Neutrophil (primary cell): ENCODE measurements at regions not wholly inside any gene's neighbourhood (a gene's known extent, or its start where the extent isn't known, plus 50 kb on each side); places are given as distances from the start of the nearest gene placed in this dataset.

Source experiments
- H3K27ac ChIP-seq: fragments of 200-600 bp; sonication (generic); 2 replicates; pipeline ENCODE4 v1.5.1; 2016; ENCODE audit warnings: mild to moderate bottlenecking, moderate library complexity
- H3K27me3 ChIP-seq: fragments of 200-600 bp; sonication (generic); 2 replicates; pipeline ENCODE4 v1.6.0; 2016; ENCODE audit warnings: mild to moderate bottlenecking
- H3K36me3 ChIP-seq: fragments of 200-600 bp; sonication (generic); 2 replicates; pipeline ENCODE4 v1.5.1; 2017
- H3K4me1 ChIP-seq, 2 experiments: fragments of 200-600 bp in 1 of 2; sonication (generic) in 1 of 2; 1 replicate in 1 of 2; 2 replicates in 1 of 2; pipeline versions ENCODE4 v1.5.1 to v1.6.1; 2013 to 2016; ENCODE audit warnings: low read depth in 1 of 2, low read length in 1 of 2, mild to moderate bottlenecking in 1 of 2, moderate library complexity in 1 of 2; ENCODE audit not compliant: control insufficient read depth in 1 of 2, insufficient read depth in 1 of 2
- H3K4me3 ChIP-seq, 2 experiments: fragments of 200-600 bp in 1 of 2; sonication (generic) in 1 of 2; 1 replicate in 1 of 2; 2 replicates in 1 of 2; pipeline ENCODE4 v1.5.1; 2013 to 2016; ENCODE audit warnings: low read depth in 1 of 2, low read length in 1 of 2, mild to moderate bottlenecking in 1 of 2, moderate library complexity in 1 of 2
- H3K9me3 ChIP-seq: fragments of 200-600 bp; sonication (generic); 2 replicates; pipeline ENCODE4 v1.5.1; 2016
- TF ChIP-seq, protein P1 (sequence below): fragments of 200-600 bp; sonication (generic); IDR thresholded peaks from 2 replicates; pipeline ENCODE4 v1.5.1; 2016; ENCODE audit warnings: antibody characterized with exemption

DNA sequence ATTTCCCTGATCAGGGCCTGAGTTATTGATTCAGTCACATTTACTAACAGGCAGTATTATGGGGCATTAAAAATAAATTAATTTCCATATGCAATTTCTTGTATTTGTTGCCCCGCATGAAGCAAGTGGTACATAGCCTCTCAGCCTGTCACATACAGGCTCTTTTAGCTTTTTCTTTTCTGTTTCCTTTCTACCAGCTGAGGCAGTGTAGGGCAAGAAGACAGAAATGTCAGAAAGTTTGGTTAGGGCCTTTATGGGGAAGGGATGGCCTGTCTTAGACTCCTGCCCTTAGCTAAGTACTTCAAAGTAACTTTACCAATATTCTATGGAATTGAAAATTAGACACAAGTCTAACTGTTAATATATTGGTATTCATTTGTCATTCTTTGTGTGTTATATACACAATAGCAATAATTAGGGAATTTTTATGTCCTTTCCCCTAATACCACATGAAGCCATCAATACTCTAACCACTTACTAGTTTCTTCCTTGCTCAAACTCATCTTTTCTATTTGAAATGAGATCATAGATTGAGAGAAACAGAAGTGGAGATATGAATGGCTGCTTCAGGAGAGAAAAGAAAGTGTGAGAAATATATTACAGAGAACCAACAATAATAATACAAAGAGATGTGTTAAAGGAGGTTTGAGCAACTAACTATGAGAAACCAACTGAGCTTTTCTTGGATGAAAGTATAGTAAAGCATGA, 669.6 kb downstream of the PCDH17 start:
- Histone ChIP-seq H3K9me3 (no peaks in the 10 kb centered on the region), H3K27me3 (no peaks in the 10 kb centered on the region), H3K4me3 (no peak overlapping the region), H3K27ac (no peak overlapping the region), H3K36me3 (no peaks in the 10 kb centered on the region), H3K4me1 (no peaks in the 10 kb centered on the region)
- TF ChIP-seq, protein P1, sequence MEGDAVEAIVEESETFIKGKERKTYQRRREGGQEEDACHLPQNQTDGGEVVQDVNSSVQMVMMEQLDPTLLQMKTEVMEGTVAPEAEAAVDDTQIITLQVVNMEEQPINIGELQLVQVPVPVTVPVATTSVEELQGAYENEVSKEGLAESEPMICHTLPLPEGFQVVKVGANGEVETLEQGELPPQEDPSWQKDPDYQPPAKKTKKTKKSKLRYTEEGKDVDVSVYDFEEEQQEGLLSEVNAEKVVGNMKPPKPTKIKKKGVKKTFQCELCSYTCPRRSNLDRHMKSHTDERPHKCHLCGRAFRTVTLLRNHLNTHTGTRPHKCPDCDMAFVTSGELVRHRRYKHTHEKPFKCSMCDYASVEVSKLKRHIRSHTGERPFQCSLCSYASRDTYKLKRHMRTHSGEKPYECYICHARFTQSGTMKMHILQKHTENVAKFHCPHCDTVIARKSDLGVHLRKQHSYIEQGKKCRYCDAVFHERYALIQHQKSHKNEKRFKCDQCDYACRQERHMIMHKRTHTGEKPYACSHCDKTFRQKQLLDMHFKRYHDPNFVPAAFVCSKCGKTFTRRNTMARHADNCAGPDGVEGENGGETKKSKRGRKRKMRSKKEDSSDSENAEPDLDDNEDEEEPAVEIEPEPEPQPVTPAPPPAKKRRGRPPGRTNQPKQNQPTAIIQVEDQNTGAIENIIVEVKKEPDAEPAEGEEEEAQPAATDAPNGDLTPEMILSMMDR, result no peak

DNA sequence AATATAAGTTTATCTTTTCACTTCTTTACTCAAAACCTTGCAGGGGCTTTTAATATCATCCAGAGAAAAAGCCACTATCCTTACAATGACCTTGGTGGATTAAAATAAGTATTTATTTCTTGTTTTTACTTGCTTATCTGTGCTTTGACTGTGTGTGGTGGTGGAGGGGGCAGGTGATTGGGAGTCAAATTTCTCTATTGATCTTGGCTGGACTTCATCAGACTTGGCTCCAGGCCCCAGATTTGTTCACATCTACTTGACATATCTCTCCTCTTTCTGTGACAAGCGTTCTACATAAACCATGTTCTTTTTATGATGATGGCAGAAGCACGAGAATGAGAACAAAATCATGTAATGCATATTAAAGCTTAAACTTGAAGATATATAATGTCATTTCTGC, 670.8 kb downstream of the PCDH17 start:
- TF ChIP-seq, protein P1, result no peak
- Histone ChIP-seq H3K4me1 (no peaks in the 10 kb centered on the region), H3K9me3 (no peaks in the 10 kb centered on the region), H3K27ac (no peak overlapping the region), H3K27me3 (no peaks in the 10 kb centered on the region), H3K36me3 (no peaks in the 10 kb centered on the region), H3K4me3 (no peak overlapping the region)

DNA sequence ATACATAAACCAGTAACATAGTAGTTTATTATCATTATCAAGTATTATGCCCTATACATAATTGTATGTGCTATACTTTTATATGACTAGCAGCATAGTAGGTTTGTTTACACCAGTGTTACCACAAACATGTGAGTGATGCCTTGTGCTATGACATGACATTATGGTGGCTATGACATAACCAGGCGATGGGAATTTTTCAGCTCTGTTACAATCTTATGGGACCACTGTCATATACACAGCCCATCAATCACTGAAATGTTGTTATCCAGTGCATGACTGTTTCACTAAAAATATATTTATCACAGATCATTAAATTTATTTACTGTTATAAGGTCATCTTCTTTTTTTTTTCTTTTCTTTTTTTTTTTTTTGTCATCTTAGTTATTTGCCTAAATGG, 674.5 kb downstream of the PCDH17 start:
- Histone ChIP-seq H3K4me3 (no peak overlapping the region), H3K4me1 (no peaks in the 10 kb centered on the region), H3K36me3 (no peaks in the 10 kb centered on the region), H3K27ac (no peak overlapping the region), H3K27me3 (no peaks in the 10 kb centered on the region), H3K9me3 (no peaks in the 10 kb centered on the region)
- TF ChIP-seq, protein P1, result no peak

- H3K27me3 ChIP-seq, result no peaks in the 10 kb centered on the region
- TF ChIP-seq, protein P1, result no peak
- H3K4me1 ChIP-seq, result no peaks in the 10 kb centered on the region
These were observed 681.7 kb downstream of the PCDH17 start for GRCh38 chr13:58313219-58313618.

GRCh38 chr13:58318495-58319167, 687.1 kb downstream of the PCDH17 start:
- no peaks in the 10 kb centered on the region for H3K4me1 ChIP-seq
- H3K27ac ChIP-seq, result no peak overlapping the region
- no peaks in the 10 kb centered on the region for H3K27me3 ChIP-seq
- H3K9me3 ChIP-seq, result no peaks in the 10 kb centered on the region
- TF ChIP-seq, protein P1, result no peak
- H3K4me3 ChIP-seq, result no peak overlapping the region
- H3K36me3 ChIP-seq, result no peaks in the 10 kb centered on the region

More at GRCh38 chr13:58313219-58313618, 681.7 kb downstream of the PCDH17 start:
- Histone ChIP-seq H3K9me3 (no peaks in the 10 kb centered on the region), H3K4me3 (no peak overlapping the region), H3K27ac (no peak overlapping the region), H3K36me3 (no peaks in the 10 kb centered on the region)
